A549 (cell line): ENCODE measurements at regions not wholly inside any gene's neighbourhood (a gene's known extent, or its start where the extent isn't known, plus 50 kb on each side); places are given as distances from the start of the nearest gene placed in this dataset.

Experiments
- ATAC-seq, 2 experiments: fragments of 200-7000 bp in 1 of 2; fragments of >200 bp in 1 of 2; cut with Nextera tagmentation in 1 of 2; cut with Tn5 transposase in 1 of 2; 3 replicates each; pipeline versions ENCODE4 v1.8.0 to v1.9.1; 2018 to 2020; ENCODE audit warnings: mild to moderate bottlenecking in 1 of 2, moderate library complexity in 1 of 2
- CTCF ChIA-PET: fragments of 300-600 bp; sonication (Branson Sonifier 250); formaldehyde crosslinking; extraction: SDS; loops from one replicate; lab custom pipeline; 2021; ENCODE audit warnings: antibody characterized with exemption, inconsistent platforms; lab: Yijun Ruan, JAX
- POLR2A ChIA-PET: fragments of 350-600 bp; formaldehyde crosslinking; extraction: SDS; loops from one replicate; lab custom pipeline; 2021; ENCODE audit warnings: antibody characterized with exemption, inconsistent platforms; lab: Yijun Ruan, JAX
- DNase-seq, 2 experiments: peaks; one replicate each; pipeline versions ENCODE4 v3.0.0 to v3.0.0-alpha.2; 2011 to 2016; ENCODE audit warnings: low read depth in 1 of 2, low spot score in 1 of 2
- FAIRE-seq: peaks from 2 replicates; lab custom pipeline; 2011; peaks lifted over from hg19 to GRCh38; lab: Jason Lieb, UNC
- H3K27ac ChIP-seq, 2 experiments: fragments of >200 bp; sonication (Bioruptor Twin); formaldehyde crosslinking; 3 replicates each; pipeline ENCODE4 v1.5.1; 2016 to 2017
- H3K4me1 ChIP-seq: fragments of >200 bp; sonication (Bioruptor Twin); formaldehyde crosslinking; 3 replicates; pipeline ENCODE4 v1.6.1; 2016
- H3K4me2 ChIP-seq: fragments of >200 bp; sonication (Bioruptor Twin); formaldehyde crosslinking; 3 replicates; pipeline ENCODE4 v1.6.1; 2016
- H3K4me3 ChIP-seq: fragments of >200 bp; sonication (Bioruptor Twin); formaldehyde crosslinking; 3 replicates; pipeline ENCODE4 v1.5.1; 2016
- H3K9me3 ChIP-seq: fragments of >200 bp; sonication (Bioruptor Twin); formaldehyde crosslinking; 3 replicates; pipeline ENCODE4 v1.6.1; 2016
- BCL3 ChIP-seq: fragments of >200 bp; sonication (Bioruptor Twin); formaldehyde crosslinking; IDR thresholded peaks from 3 replicates; pipeline ENCODE4 v1.6.1; 2016
- CBX8 ChIP-seq: fragments of 200-600 bp; sonication (generic); IDR thresholded peaks from 2 replicates; pipeline ENCODE4 v1.6.1; 2016
- CEBPB ChIP-seq, 2 experiments: fragments of >200 bp in 1 of 2; sonication (Bioruptor Twin) in 1 of 2; formaldehyde crosslinking in 1 of 2; IDR thresholded peaks; 2 replicates each; pipeline ENCODE4 v1.6.1; 2012 to 2016
- CHD4 ChIP-seq: fragments of 200-600 bp; sonication (generic); IDR thresholded peaks from 2 replicates; pipeline ENCODE4 v1.6.1; 2016; ENCODE audit warnings: antibody characterized with exemption, mild to moderate bottlenecking, borderline replicate concordance
- EHF ChIP-seq: fragments of 250-450 bp; sonication (Bioruptor Pico); IDR thresholded peaks from 2 replicates; pipeline ENCODE4 v1.5.0; 2020; ENCODE audit warnings: mild to moderate bottlenecking
- EP300 ChIP-seq, 2 experiments: fragments of >200 bp; sonication (Bioruptor Twin); formaldehyde crosslinking; IDR thresholded peaks; 2 replicates in 1 of 2; 3 replicates in 1 of 2; pipeline ENCODE4 v1.6.1; 2016 to 2017
- ESRRA ChIP-seq: fragments of 150-350 bp; IDR thresholded peaks from 2 replicates; pipeline ENCODE4 v1.6.1; 2014; ENCODE audit warnings: mild to moderate bottlenecking, low read length, borderline replicate concordance
- FOXS1 ChIP-seq: fragments of 250-450 bp; sonication (Bioruptor Pico); IDR thresholded peaks from 2 replicates; pipeline ENCODE4 v1.5.0; 2020; ENCODE audit warnings: mild to moderate bottlenecking, moderate library complexity
- GATA3 ChIP-seq: IDR thresholded peaks from 2 replicates; pipeline ENCODE4 v1.6.1; 2012; ENCODE audit warnings: borderline replicate concordance
- HEYL ChIP-seq: fragments of 250-450 bp; sonication (Bioruptor Pico); IDR thresholded peaks from 2 replicates; pipeline ENCODE4 v1.8.0; 2021; ENCODE audit warnings: mild to moderate bottlenecking, moderate library complexity
- HOXA7 ChIP-seq: fragments of 250-450 bp; sonication (Bioruptor Pico); IDR thresholded peaks from 2 replicates; pipeline ENCODE4 v1.5.0; 2020; ENCODE audit warnings: mild to moderate bottlenecking, moderate library complexity
- HOXB5 ChIP-seq: fragments of 250-450 bp; sonication (Bioruptor Pico); IDR thresholded peaks from 2 replicates; pipeline ENCODE4 v1.5.0; 2020; ENCODE audit warnings: mild to moderate bottlenecking, moderate library complexity
- MAZ ChIP-seq: fragments of 150-350 bp; IDR thresholded peaks from 2 replicates; pipeline ENCODE4 v1.6.1; 2014; ENCODE audit warnings: antibody characterized with exemption, low read depth, low read length, borderline replicate concordance
- NFE2L2 ChIP-seq: fragments of 150-350 bp; conservative IDR thresholded peaks from 2 replicates; pipeline ENCODE4 v1.6.1; 2014; ENCODE audit warnings: low read length
- NR3C1 ChIP-seq: fragments of >200 bp; sonication (Bioruptor Twin); formaldehyde crosslinking; IDR thresholded peaks from 3 replicates; pipeline ENCODE4 v1.6.1; 2017
- RARB ChIP-seq: fragments of 250-450 bp; sonication (Bioruptor Pico); IDR thresholded peaks from 2 replicates; pipeline ENCODE4 v1.8.0; 2021; ENCODE audit warnings: mild to moderate bottlenecking, moderate library complexity
- RCOR1 ChIP-seq: fragments of 150-350 bp; IDR thresholded peaks from 2 replicates; pipeline ENCODE4 v1.6.1; 2014; ENCODE audit warnings: antibody characterized with exemption, low read length, low read depth
- RNF2 ChIP-seq: fragments of 200-600 bp; sonication (generic); IDR thresholded peaks from 2 replicates; pipeline ENCODE4 v1.6.1; 2016; ENCODE audit warnings: low read depth, mild to moderate bottlenecking, antibody characterized with exemption, moderate library complexity, borderline replicate concordance
- SMC3 ChIP-seq: fragments of >200 bp; sonication (Bioruptor Twin); formaldehyde crosslinking; IDR thresholded peaks from 3 replicates; pipeline ENCODE4 v1.6.1; 2018; ENCODE audit warnings: inconsistent platforms
- TFCP2L1 ChIP-seq: fragments of 250-450 bp; sonication (Bioruptor Pico); IDR thresholded peaks from 2 replicates; pipeline ENCODE4 v1.5.0; 2021; ENCODE audit warnings: mild to moderate bottlenecking
- ZC3H11A ChIP-seq: fragments of 450-650 bp; IDR thresholded peaks from 2 replicates; pipeline ENCODE4 v1.6.1; 2014; ENCODE audit warnings: antibody characterized with exemption, mild to moderate bottlenecking
- ZSCAN20 ChIP-seq: fragments of 250-450 bp; sonication (Bioruptor Pico); IDR thresholded peaks from 2 replicates; pipeline ENCODE4 v1.8.0; 2022; ENCODE audit warnings: mild to moderate bottlenecking, moderate library complexity
- WGBS: methylation state at CpG from one replicate; pipeline ENCODE4 v1.1.6; 2017; ENCODE audit errors: missing lambda C conversion rate; 5-methylcytosine and 5-hydroxymethylcytosine counted together
- TF ChIP-seq, protein P1 (sequence below): fragments of 250-450 bp; sonication (Bioruptor Pico); IDR thresholded peaks from 2 replicates; pipeline ENCODE4 v1.5.0; 2021; ENCODE audit warnings: mild to moderate bottlenecking, moderate library complexity, borderline replicate concordance
- TF ChIP-seq, protein P2 (sequence below): IDR thresholded peaks from 2 replicates; pipeline ENCODE4 v1.6.1; 2012
- TF ChIP-seq, protein P3 (sequence below): fragments of 450-650 bp; IDR thresholded peaks from 2 replicates; pipeline ENCODE4 v1.6.1; 2014; ENCODE audit warnings: antibody characterized with exemption

- Histone ChIP-seq H3K4me1 (no peaks in the 10 kb centered on the region), H3K9me3 (no peaks in the 10 kb centered on the region), H3K4me2 (no peak overlapping the region), H3K4me3 (no peak overlapping the region), H3K27ac (no peak overlapping the region)
- no peak for TF ChIP-seq ESRRA
- no peak for TF ChIP-seq EHF
- TF ChIP-seq, protein P1, sequence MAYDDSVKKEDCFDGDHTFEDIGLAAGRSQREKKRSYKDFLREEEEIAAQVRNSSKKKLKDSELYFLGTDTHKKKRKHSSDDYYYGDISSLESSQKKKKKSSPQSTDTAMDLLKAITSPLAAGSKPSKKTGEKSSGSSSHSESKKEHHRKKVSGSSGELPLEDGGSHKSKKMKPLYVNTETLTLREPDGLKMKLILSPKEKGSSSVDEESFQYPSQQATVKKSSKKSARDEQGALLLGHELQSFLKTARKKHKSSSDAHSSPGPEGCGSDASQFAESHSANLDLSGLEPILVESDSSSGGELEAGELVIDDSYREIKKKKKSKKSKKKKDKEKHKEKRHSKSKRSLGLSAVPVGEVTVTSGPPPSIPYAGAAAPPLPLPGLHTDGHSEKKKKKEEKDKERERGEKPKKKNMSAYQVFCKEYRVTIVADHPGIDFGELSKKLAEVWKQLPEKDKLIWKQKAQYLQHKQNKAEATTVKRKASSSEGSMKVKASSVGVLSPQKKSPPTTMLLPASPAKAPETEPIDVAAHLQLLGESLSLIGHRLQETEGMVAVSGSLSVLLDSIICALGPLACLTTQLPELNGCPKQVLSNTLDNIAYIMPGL (CRISPR knock-in tag), result no peak
- TF ChIP-seq TFCP2L1 (CRISPR knock-in tag), result no peak
- TF ChIP-seq CHD4, result no peak
- TF ChIP-seq MAZ, result no peak
- no peak for TF ChIP-seq HOXB5 (CRISPR knock-in tag)
- no peak for TF ChIP-seq GATA3
- TF ChIP-seq HOXA7 (CRISPR knock-in tag), result no peak
- no peak for TF ChIP-seq RARB (CRISPR knock-in tag)
- TF ChIP-seq, protein P2, sequence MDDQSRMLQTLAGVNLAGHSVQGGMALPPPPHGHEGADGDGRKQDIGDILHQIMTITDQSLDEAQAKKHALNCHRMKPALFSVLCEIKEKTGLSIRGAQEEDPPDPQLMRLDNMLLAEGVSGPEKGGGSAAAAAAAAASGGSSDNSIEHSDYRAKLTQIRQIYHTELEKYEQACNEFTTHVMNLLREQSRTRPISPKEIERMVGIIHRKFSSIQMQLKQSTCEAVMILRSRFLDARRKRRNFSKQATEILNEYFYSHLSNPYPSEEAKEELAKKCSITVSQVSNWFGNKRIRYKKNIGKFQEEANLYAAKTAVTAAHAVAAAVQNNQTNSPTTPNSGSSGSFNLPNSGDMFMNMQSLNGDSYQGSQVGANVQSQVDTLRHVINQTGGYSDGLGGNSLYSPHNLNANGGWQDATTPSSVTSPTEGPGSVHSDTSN, result no peak
- TF ChIP-seq EP300 (IDR thresholded peaks at IDR 0.05), result no peak
- no peak for TF ChIP-seq ZSCAN20 (CRISPR knock-in tag)
- TF ChIP-seq, protein P3, sequence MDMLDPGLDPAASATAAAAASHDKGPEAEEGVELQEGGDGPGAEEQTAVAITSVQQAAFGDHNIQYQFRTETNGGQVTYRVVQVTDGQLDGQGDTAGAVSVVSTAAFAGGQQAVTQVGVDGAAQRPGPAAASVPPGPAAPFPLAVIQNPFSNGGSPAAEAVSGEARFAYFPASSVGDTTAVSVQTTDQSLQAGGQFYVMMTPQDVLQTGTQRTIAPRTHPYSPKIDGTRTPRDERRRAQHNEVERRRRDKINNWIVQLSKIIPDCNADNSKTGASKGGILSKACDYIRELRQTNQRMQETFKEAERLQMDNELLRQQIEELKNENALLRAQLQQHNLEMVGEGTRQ, result no peak
- no peak for TF ChIP-seq NFE2L2
- TF ChIP-seq RCOR1, result no peak
- ATAC-seq, result no peak
- FAIRE-seq, result no peak
- ChIA-PET POLR2A (no interaction called here), CTCF (no interaction called here)
- no peak for DNase-seq
- 6% methylated on average over 1 of the region's 1 CpG for WGBS
Observed at GRCh38 chr9:7341571-7341970, 458.0 kb downstream of the DMAC1 start.

- Histone ChIP-seq H3K4me1 (no peaks in the 10 kb centered on the region), H3K9me3 (no peaks in the 10 kb centered on the region), H3K4me3 (no peak overlapping the region)
- CTCF ChIA-PET, result no interaction called here
- POLR2A ChIA-PET, result no interaction called here
- DNase-seq (no peak), ATAC-seq (no peak)
- 45% methylated on average over 2 of the region's 2 CpGs for WGBS
- TF ChIP-seq HEYL (CRISPR knock-in tag) (no peak), CEBPB (IDR thresholded peaks at IDR 0.05) (no peak), EP300 (IDR thresholded peaks at IDR 0.05) (no peak), SMC3 (no peak), CHD4 (no peak), CBX8 (no peak), NR3C1 (no peak), FOXS1 (CRISPR knock-in tag) (no peak), ESRRA (no peak), RNF2 (no peak), ZC3H11A (no peak), BCL3 (no peak)
- TF ChIP-seq, protein P2, result no peak
- TF ChIP-seq, protein P1 (CRISPR knock-in tag), result no peak
- TF ChIP-seq, all 56 proteins: peak for 0
- FAIRE-seq, result no peak
- H3K27ac ChIP-seq, result no peak overlapping the region
- no peak overlapping the region for H3K4me2 ChIP-seq
Observed at GRCh38 chr9:7340451-7340850, 459.1 kb downstream of the DMAC1 start.
